Renal pelvis (tissue), 1 donor: ENCODE measurements at regions not wholly inside any gene's neighbourhood (a gene's known extent, or its start where the extent isn't known, plus 50 kb on each side); places are given as distances from the start of the nearest gene placed in this dataset.

Source experiments
- DNase-seq: peaks from one replicate; pipeline ENCODE4 v3.0.0-alpha.2; 2013

DNA sequence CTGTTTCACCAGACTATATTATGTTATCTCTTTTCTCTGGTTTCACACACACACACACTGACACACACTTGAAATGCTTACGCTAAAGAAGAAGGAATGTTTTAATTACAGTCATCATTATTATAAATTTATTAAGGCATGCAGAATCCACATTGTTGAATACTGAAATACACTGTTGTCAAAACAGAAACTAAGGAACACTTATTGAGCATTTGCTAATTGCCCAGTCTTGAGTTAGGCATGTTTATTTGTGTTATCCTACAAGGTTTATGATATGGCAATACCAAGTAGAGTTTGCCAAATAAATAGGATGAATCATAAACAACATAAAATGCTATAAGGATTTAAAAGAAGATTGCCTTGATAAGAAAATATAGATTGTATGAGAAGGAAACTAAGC lies 917.0 kb upstream of the PIK3C3 start:
- DNase-seq, result no peak

DNA sequence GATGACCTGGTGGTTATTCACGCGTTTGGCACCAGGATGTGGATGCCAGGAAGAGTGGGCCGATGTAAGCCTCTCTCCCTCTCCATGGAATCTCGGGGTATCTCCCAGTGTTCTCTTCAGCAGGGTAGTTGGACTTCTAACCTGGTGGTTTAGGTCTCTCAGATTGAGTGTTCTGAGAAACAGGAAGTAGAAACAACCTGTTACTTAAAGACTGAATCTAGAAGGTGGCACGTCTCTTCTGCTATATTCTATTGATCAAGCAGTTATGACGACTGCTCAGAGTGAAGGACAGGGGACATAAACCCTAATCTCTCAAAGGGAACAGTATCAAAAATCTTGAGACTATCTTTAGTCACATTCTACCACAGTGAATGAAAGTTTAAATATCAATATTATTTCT lies 918.7 kb upstream of the PIK3C3 start:
- DNase-seq, result no peak

DNA sequence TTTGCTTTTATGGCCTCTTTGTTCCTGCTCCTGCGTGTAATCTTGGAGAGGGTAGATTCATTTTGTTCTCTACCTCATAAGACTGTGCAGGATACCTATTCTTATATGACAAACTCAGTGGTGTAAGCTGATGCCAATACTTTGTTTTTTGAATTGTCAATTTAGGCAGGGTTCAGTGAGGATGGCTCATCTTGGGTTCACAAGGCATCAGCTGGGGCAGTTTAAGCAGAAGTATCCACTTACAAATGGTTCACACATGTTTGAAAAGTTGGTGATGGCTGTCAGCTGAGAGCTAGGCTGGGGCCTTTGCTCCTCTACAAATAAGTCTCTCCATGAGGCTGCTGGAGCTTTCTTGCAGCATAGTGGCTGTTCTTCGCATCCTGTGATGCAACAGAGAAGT lies 920.6 kb upstream of the PIK3C3 start:
- DNase-seq, result no peak

DNA sequence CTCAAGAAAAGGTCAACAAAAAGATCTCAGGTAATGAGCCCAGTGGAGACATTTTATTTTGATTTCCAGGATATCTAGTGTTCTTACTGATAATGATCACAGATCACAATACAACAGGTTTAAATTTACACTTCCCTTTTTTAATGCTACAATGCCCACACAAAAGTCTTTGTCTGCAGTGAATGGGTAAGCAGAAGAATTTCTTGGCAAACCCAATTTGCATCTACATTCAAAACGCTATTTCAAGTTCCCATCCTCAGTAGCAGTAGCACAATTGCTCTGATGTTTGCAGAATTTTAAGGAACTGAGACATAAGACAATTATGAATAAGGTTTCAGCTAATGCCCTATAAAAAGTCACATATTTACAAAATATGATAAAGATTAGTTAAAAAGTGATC lies 929.4 kb upstream of the PIK3C3 start:
- DNase-seq, result no peak

DNA sequence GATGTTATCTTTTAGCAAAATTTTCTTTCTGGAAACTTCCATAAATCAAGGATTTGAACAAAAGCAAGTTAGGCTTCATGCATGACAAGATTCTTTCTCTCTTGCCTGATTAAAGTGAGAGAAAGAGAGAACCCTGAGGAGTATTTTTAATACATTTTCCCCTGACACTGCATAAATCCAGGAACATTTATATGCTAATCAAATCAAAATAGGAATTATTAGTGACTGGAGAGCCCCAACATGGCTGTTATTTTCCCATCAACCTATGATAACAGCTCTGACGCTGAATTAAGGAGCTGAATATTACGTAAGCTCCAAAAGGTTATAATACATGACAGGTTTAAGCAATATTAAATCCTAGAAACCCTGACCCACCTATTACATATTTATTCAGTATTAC lies 930.2 kb upstream of the PIK3C3 start:
- DNase-seq, result no peak

DNA sequence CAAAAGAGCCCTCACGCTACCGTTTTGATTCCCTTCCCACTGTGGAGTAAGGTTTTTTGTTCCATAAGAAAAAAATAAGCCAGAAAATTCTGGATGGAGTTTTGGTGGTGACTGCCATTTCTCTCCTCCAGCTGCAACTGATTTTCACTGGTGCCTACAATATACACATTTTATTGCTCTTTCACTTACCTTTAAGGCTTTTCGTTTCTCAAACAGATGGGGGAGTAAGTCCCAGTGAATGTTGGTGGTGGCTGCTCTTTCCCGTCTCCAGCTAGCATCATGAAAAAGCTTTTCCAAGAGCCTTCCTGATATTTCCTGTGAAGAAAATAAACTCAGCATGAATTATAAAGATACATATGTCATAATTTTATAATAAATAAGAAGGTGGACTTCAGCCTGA lies 932.5 kb upstream of the PIK3C3 start:
- no peak for DNase-seq

DNA sequence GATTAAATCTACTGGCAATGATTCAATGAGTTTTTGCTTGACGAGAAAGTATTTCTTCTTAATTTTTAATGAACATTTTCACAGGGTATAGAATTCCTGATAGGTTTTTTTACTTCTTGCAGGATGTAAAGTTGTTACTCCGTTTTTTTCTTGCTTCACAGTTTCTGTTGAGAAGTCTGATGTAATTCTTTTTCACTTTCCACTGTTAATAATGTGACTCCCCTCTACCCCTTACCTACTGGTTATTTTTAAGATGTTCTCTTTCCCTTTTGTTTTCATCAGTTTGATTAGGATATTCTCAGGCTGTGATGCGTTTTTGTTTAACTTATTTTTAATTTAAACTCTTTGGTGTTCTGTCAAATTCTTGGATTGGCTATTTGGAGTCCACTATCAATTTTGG lies 933.9 kb upstream of the PIK3C3 start:
- no peak for DNase-seq

DNA sequence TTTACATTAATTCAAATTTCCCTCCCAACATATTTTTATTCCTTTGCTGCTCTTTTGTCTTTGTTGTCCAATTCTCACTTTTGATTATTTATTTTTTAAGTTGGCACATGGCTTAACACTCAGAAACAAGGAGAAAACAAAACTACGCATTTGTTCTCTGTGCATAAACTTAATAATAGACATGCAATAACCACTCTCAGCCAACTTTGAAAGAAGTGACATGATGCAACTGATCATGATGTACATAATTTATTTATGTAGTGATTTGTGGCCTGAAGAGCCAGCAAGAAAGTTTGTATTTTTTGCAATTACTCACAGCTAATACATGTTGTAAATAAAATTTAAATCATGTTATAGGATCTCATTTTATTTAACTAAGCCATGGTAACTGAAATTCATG lies 942.8 kb upstream of the PIK3C3 start:
- no peak for DNase-seq

DNA sequence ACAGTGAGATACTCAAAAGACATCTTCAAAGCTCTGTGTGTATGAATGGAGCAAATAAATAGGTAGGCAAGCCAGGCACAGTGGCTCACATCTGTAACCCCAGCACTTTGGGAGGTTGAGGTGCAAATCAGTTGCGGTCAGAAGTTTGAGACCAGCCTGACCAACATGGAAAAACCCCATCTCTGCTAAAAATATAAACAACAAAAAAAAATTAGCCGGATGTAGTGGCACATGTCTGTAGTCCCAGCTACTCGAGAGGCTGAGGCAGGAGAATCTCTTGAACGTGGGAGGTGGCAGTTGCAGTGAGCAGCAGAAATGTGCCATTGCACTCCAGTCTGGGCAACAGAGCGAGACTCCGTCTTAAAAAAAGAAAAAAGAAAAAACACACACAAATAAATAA lies 945.1 kb upstream of the PIK3C3 start:
- no peak for DNase-seq

DNA sequence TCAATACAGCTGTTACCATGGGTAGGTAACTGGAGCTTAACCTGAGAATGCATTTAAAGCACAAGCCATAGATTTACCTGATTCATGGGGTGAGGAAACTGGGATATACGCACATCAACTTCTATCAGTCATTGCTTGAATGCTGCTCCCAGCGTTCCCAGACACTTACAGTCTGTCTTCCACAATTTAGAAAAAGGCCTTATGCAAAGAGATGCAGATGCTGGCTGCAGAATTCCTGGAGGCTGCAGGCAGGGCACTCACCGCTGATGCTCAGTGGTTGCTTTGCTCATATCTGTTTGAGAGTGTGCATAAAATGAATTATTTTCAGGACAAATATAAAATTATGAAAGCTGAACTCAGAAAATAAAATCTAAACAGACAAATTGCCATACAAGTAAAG lies 950.7 kb upstream of the PIK3C3 start:
- DNase-seq, result peak; percentile 12

DNA sequence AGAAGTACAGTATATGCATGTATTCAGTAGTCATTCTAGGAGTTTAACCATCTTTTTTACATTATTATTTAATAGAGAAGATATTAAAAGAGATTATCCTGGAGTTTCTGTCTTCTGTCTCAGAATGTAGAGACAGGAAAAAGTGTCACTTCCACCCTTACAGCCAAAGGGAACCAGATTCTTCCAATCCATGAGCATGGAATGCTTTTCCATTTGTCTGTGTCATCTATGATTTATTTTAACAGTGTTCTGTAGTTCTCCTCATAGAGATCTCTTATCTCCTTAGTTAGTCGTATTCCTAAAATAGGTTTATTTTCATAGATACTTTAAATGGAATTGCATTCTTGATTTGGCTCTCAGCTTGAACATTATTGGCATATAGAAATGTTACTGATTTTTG lies 959.5 kb upstream of the PIK3C3 start:
- no peak for DNase-seq

DNA sequence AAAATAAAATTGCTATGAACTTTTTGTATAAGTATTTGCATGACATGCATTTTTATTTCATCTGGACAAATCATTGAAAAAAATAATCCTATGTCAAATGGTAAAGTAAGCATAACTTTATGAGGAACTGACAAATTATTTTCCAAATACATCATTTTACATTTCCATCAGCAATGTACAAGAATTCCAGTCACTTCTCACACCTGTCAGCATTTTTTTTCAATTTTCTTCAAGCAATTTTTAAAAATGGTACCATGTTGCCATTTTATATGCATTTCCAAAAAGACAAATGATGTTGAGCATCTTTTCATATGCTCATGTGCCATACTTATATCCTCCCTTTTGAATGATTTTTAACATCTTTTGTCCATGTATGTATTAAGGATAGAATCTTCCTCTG lies 961.7 kb upstream of the PIK3C3 start:
- no peak for DNase-seq

DNA sequence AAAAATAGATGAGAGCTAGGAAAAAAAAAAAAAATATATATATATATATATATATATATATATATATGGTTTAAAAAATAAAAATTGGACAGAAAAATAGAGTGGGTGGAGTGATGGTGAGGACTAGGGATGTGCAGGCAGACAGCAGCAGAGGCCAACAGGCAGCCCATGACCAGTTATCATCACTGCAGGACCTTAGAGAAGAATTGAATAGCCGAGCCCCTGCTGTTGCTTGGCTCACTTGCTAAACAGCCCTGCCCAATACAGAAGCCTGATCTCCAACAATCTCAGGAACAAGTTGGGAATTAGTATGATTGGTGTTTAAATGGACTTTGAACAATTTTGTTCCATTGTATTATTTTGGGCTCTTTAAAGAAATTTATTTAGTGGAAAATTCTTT lies 967.5 kb upstream of the PIK3C3 start:
- no peak for DNase-seq

DNA sequence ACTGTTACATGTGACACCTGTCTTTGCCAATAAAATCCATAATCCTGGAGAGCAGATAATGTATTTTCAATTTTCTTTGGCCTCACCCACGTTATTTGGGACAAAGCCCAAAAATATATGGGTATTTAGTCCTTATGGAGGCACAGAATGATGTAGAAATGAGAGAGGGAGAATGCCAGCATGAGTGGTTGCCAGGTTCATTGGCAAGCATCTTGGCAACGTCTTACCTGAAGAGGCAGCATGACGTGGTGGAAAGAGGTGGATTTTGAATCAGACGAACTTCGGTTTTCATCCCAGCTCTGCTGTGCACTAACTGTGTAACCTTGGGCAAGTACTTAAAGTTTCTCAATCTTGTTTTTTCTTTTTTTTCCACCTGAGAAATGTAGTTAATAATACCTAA lies 969.6 kb upstream of the PIK3C3 start:
- no peak for DNase-seq

DNA sequence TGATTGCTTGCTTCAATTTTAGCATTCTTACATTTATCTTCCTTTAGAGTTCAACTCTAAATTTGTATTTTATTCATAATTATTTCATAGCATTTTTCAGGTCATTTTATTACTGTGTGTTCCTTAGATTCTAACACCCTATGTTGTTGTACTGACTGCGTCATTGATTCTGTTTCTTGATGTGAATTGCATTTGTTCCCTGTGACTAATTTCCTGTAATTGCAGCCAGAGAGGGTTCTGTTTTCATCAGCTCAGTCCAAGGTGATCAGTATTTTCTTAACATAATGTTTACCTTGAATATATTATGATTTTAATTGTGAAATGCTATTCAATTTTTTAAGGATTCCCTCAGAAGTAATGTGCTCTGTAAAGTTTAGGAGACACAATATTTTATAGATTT lies 970.2 kb upstream of the PIK3C3 start:
- no peak for DNase-seq

DNA sequence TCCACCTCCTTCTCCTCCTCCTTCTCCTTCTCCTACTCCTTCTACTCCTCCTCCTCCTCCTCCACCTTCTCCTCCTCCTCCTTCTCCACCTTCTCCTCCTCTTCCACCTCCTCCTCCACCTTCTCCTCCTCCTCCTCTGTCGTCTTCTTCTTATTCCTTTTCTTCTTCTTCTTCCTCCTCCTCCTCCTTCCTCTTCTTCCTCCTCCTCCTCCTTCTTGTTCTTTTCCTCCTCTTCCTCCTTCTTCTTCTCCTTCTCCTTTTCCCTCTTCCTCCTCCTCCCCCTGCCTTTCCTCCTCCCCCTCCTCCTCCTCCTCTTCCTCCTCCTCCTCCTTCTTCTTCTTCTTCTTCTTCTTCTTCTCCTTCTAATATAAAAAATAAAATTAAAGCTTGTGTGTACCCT lies 971.2 kb upstream of the PIK3C3 start:
- no peak for DNase-seq

DNA sequence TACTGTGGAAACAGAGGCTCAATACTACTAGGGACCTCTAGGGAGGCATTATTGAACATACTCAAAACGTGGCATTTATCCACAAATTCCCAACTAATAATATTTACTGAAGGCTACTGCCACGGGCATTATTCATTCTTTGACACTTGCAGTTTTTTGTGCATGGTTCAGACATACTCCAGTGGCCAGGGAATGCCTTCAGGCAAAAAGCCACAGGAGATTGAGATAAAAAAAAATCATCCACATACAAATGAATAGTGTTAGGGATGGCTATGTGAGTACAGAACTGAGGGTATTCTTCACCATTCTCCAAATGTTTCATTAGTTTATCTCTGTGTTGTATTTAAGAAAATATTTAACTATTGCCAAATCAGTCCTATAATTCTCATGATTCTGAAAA lies 974.9 kb upstream of the PIK3C3 start:
- DNase-seq, result no peak

DNA sequence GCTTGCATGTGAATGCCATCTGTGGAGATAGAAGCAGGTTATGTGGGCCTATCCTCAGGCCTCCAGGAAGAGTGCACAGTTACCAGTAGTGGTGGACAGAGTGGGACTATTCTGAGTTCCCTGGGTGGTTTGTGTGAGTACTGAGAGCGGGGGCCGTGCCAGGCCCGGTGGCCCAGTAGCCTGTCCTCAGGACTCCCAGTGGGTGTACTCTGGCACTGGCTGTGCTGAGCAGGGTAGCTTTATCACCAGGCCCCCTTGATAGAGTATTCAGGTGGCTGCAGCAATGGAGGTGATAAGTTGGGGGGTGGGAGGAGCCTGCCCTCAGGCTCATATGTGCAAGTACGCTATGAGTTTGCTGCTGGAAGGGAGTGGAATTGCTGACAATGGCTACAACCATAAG lies 979.0 kb upstream of the PIK3C3 start:
- no peak for DNase-seq

DNA sequence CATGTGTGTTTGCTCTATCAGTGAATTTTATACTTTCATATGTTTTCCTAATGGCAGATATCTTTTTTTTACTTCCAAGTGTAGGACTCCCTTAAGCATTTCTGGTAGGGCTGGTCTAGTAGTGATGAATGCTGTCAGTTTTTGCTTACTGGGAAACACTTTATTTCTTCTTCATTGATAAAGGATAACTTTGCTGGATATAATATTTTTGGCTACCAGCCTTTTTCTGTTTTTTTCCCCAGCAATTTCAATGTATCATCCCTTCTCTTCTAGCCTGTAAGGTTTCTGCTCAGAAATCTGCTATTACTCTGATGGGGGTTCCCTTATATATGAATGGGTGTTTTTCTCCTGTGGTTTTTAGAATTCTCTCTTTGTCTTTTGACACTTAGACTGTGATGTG lies 980.6 kb upstream of the PIK3C3 start:
- no peak for DNase-seq

DNA sequence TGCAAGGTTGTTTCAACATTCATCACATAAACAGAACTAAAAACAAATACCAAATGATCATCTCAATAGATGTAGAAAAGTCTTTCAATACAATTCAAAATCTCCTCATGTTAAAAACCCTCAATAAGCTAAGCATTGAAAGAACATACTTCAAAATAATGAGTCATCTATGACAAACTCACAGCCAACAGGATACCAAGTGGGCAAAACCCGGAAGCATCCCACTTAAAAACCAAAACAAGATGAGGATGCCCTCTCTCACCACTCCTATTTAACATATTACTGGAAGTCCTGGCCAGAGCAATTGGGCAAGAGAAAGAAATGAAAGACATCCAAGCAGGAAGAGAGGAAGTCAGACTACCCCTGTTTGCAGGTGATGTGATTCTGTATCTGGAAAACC lies 992.2 kb upstream of the PIK3C3 start:
- DNase-seq, result no peak

DNA sequence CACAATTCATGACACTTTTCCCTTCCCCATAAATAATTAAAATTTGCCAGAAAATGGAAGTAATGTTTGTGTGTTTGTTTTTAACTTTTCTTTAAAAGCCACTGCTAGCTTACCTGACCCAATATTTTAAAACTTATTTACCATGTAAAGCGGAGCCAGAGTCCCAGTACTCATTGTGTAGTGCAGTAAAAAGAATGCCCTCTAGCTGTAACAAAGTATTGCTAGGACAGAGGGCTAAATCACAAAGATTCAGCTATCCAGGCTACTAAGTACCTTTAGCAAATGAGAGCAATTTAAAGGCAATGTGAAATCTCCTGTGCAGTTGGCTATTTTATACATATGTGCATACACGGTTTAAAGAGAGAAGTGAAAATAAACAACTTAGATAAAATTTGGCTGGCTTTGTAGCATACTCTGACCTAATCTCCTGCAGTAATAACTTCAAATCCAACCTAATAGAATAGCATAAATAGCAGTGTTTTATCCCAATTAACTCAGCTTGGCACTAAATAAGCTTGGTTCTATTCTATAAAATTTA lies 997.4 kb upstream of the PIK3C3 start:
- no peak for DNase-seq

DNA sequence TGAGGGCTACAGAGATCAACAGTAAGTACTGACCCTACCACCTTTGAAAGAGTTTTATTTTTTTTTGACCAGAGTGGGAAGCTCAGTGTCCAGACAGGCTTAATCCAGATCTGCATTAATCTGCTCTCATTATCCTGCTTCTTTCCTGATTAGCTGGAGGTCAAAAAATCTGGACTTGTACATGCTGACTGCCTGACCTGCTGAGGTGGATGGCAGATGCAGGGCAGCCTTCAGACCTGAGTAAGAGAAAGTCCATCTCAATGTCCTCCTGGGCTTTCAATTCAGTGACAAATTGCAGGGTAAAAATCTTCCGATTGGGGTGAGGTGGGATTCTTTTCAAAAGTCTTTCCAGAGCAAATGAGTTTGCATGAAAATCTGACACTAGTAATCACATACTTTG lies 998.8 kb upstream of the PIK3C3 start:
- no peak for DNase-seq

DNA sequence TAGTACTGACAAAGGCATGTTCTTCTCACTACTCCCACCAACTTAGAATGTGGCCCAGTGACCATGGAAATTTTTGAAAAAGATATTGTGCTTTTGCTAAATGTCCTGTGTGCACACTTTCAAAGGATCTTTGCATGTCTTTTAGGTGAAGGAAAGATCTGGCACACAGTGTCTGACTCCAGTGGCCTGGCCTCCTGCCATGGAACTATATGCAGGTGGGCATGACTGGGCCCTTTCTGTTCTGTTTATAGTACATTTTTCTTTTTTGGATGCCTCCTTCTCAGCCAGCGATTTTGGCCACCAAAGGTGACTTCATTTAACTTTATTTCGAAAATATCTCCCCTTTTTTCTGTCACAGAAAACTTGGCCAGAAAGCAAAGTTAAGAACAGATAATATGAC lies 999.7 kb upstream of the PIK3C3 start:
- no peak for DNase-seq

DNA sequence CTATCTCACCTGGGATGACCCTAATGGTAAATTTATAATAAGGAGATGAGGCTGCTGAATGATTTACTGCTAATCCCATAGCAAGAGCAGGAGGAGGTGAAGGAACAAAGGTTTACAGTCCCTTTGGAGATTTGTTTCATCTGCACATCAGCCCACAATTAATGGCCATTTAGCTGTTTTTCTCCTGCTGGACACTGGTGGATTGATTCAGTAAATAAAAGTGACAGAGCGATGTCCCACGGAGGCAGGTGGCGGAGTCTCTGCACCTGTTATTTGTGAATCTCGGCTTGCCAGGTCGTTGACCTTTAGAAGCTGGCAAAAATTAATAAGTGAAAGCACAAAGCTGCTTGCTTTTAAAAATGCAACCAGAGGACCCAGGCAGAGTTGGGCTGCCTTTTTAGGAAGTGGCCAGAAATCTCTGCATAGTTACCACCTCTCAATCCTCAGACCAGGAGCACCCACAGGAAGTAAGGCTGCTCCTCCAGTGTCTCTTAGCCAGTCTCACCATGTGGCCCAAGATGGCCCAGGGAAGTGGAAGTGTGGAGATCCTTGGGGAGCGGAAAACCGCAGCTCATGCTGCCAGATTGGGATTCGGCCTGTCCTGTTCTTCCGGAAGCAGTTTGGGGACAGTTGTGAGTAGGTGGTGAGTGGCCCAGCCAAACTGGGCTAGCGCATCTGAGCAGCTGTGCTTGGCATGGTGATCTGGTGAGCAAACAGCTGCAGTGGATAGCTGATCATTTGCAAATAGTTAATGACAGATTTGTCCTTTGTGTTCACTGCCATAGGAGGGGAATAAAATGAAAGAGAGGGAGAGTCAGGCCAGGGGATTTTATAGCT lies 1005.7 kb upstream of the PIK3C3 start:
- DNase-seq, result no peak
